Osteocyte (in vitro differentiated cells): ENCODE measurements at regions not wholly inside any gene's neighbourhood (a gene's known extent, or its start where the extent isn't known, plus 50 kb on each side); places are given as distances from the start of the nearest gene placed in this dataset.

Experiments used
- DNase-seq: peaks from one replicate; pipeline ENCODE4 v3.0.0; 2021; ENCODE audit warnings: mixed read lengths; ENCODE audit not compliant: unreplicated experiment; ENCODE audit errors: extremely low spot score
- H3K27ac Mint-ChIP-seq: one replicate; pipeline ENCODE4 v1.8.0; 2021; ENCODE audit warnings: mild to moderate bottlenecking, mixed read lengths; ENCODE audit not compliant: unreplicated experiment
- H3K27me3 Mint-ChIP-seq: one replicate; pipeline ENCODE4 v1.8.0; 2021; ENCODE audit warnings: mixed read lengths; ENCODE audit not compliant: unreplicated experiment
- H3K36me3 Mint-ChIP-seq: one replicate; pipeline ENCODE4 v1.8.0; 2021; ENCODE audit warnings: mixed read lengths; ENCODE audit not compliant: unreplicated experiment
- H3K4me1 Mint-ChIP-seq: one replicate; pipeline ENCODE4 v1.8.0; 2021; ENCODE audit warnings: mixed read lengths; ENCODE audit not compliant: unreplicated experiment
- H3K4me3 Mint-ChIP-seq: one replicate; pipeline ENCODE4 v1.8.0; 2021; ENCODE audit warnings: mild to moderate bottlenecking, moderate library complexity, mixed read lengths; ENCODE audit not compliant: unreplicated experiment
- H3K9me3 Mint-ChIP-seq: one replicate; pipeline ENCODE4 v1.8.0; 2021; ENCODE audit warnings: mixed read lengths; ENCODE audit not compliant: unreplicated experiment
- CTCF ChIP-seq: fragments of 200-600 bp; sonication (generic); IDR thresholded peaks from 2 replicates; pipeline ENCODE4 v1.5.0; 2021; ENCODE audit warnings: antibody characterized with exemption, mild to moderate bottlenecking, moderate library complexity

- DNase-seq: no peak
- no peaks in the 10 kb centered on the region for H3K27me3 Mint-ChIP-seq
- TF ChIP-seq CTCF: no peak
- H3K27ac Mint-ChIP-seq: no peak overlapping the region
- no peak overlapping the region for H3K4me3 Mint-ChIP-seq
- no peaks in the 10 kb centered on the region for H3K4me1 Mint-ChIP-seq
- H3K9me3 Mint-ChIP-seq: peaks cover 5% of the 10 kb centered on the region
- H3K36me3 Mint-ChIP-seq: no peaks in the 10 kb centered on the region
These were observed 993.0 kb upstream of the PRMT6 start for GRCh38 chr1:106063510-106063909.

GRCh38 chr1:106072909-106073600 is 983.4 kb upstream of the PRMT6 start:
- TF ChIP-seq CTCF: no peak
- H3K36me3 Mint-ChIP-seq: no peaks in the 10 kb centered on the region
- H3K9me3 Mint-ChIP-seq: no peaks in the 10 kb centered on the region
- H3K27me3 Mint-ChIP-seq: no peaks in the 10 kb centered on the region
- H3K4me1 Mint-ChIP-seq: no peaks in the 10 kb centered on the region
- no peak overlapping the region for H3K4me3 Mint-ChIP-seq
- no peak overlapping the region for H3K27ac Mint-ChIP-seq
- DNase-seq: no peak

GRCh38 chr1:106080608-106081325 is 975.7 kb upstream of the PRMT6 start:
- Mint-ChIP-seq H3K27ac (no peak overlapping the region), H3K36me3 (no peaks in the 10 kb centered on the region), H3K9me3 (peaks cover 4% of the 10 kb centered on the region), H3K4me3 (no peak overlapping the region), H3K27me3 (no peaks in the 10 kb centered on the region), H3K4me1 (no peaks in the 10 kb centered on the region)
- no peak for DNase-seq
- TF ChIP-seq CTCF: no peak

GRCh38 chr1:106111044-106111443 is 945.4 kb upstream of the PRMT6 start:
- H3K27ac Mint-ChIP-seq: no peak overlapping the region
- DNase-seq: no peak
- H3K36me3 Mint-ChIP-seq: no peaks in the 10 kb centered on the region
- no peak for TF ChIP-seq CTCF
- no peaks in the 10 kb centered on the region for H3K4me1 Mint-ChIP-seq
- no peaks in the 10 kb centered on the region for H3K27me3 Mint-ChIP-seq
- H3K4me3 Mint-ChIP-seq: no peak overlapping the region
- H3K9me3 Mint-ChIP-seq: peaks cover 5% of the 10 kb centered on the region

- no peaks in the 10 kb centered on the region for H3K4me1 Mint-ChIP-seq
These were observed 942.6 kb upstream of the PRMT6 start for GRCh38 chr1:106113851-106114250.

More at GRCh38 chr1:106113851-106114250, 942.6 kb upstream of the PRMT6 start:
- Mint-ChIP-seq H3K4me3 (no peak overlapping the region), H3K36me3 (no peaks in the 10 kb centered on the region), H3K27ac (no peak overlapping the region), H3K9me3 (peaks cover 13% of the 10 kb centered on the region), H3K27me3 (no peaks in the 10 kb centered on the region)
- no peak for TF ChIP-seq CTCF
- DNase-seq: no peak
